OCI-LY3 (cell line): ENCODE measurements at regions not wholly inside any gene's neighbourhood (a gene's known extent, or its start where the extent isn't known, plus 50 kb on each side); places are given as distances from the start of the nearest gene placed in this dataset.

Source experiments
- H2AFZ ChIP-seq: fragments of 200-600, 300-600 bp; shearing (Covaris generic); 2 replicates; pipeline ENCODE4 v1.6.0; 2014; ENCODE audit warnings: antibody characterized with exemption, low read depth, low read length
- H3K27ac ChIP-seq: fragments of 200-600, 300-600 bp; sonication (generic); 2 replicates; pipeline ENCODE4 v1.5.1; 2014; ENCODE audit warnings: mild to moderate bottlenecking, low read length, moderate library complexity, mixed read lengths
- H3K27me3 ChIP-seq: fragments of 200-600, 300-600 bp; sonication (generic); 2 replicates; pipeline ENCODE4 v1.6.1; 2014; ENCODE audit warnings: low read depth, low read length, mixed read lengths
- H3K36me3 ChIP-seq: fragments of 200-600, 300-600 bp; sonication (generic); replicated peaks from 2 replicates; pipeline ENCODE3; 2014; ENCODE audit warnings: low read depth, low read length, mixed read lengths
- H3K4me1 ChIP-seq: fragments of 300-600, 200-600 bp; sonication (generic); 2 replicates; pipeline ENCODE4 v1.6.1; 2014; ENCODE audit warnings: low read length, mixed read lengths
- H3K4me2 ChIP-seq: fragments of 200-600, 300-600 bp; sonication (generic); 2 replicates; pipeline ENCODE4 v1.6.1; 2014; ENCODE audit warnings: low read length, mixed read lengths
- H3K4me3 ChIP-seq: fragments of 300-600, 200-600 bp; sonication (generic); 2 replicates; pipeline ENCODE4 v1.5.1; 2014; ENCODE audit warnings: antibody characterized with exemption, mild to moderate bottlenecking, low read length, moderate library complexity
- H3K79me2 ChIP-seq: fragments of 300-600, 200-600 bp; shearing (Covaris generic); 2 replicates; pipeline ENCODE4 v1.6.1; 2014; ENCODE audit warnings: mild to moderate bottlenecking, low read length, mixed read lengths
- H3K9ac ChIP-seq: fragments of 300-600, 200-600 bp; shearing (Covaris generic); 2 replicates; pipeline ENCODE4 v1.6.0; 2014; ENCODE audit warnings: mild to moderate bottlenecking, low read length, moderate library complexity
- H3K9me3 ChIP-seq: fragments of 200-600, 300-600 bp; shearing (Covaris generic); 2 replicates; pipeline ENCODE4 v1.6.1; 2014; ENCODE audit warnings: low read length, mixed read lengths; ENCODE audit not compliant: insufficient read depth
- H4K20me1 ChIP-seq: fragments of 200-600, 300-600 bp; sonication (generic); 2 replicates; pipeline ENCODE4 v1.6.1; 2016; ENCODE audit warnings: low read length, mixed read lengths; ENCODE audit not compliant: insufficient read depth
- CTCF ChIP-seq: fragments of 200-600, 300-600 bp; sonication (generic); IDR thresholded peaks from 2 replicates; pipeline ENCODE4 v1.5.1; 2014; ENCODE audit warnings: antibody characterized with exemption, low read length, low read depth
- EZH2phosphoT487 ChIP-seq: fragments of 200-600 bp; shearing (Covaris generic); IDR thresholded peaks from 2 replicates; pipeline ENCODE4 v1.6.1; 2018; ENCODE audit warnings: antibody characterized with exemption, mixed run types, low read depth

GRCh38 chr9:68643901-68644809 is 60.9 kb upstream of the PIP5K1B start:
- H3K4me1 ChIP-seq: peaks cover 15% of the 10 kb centered on the region
- H4K20me1 ChIP-seq: no peaks in the 10 kb centered on the region
- no peak for TF ChIP-seq EZH2phosphoT487
- TF ChIP-seq CTCF: no peak
- no peaks in the 10 kb centered on the region for H3K9me3 ChIP-seq
- no peak overlapping the region for H3K27ac ChIP-seq
- peak overlapping the region; percentile 99 for H2AFZ ChIP-seq
- H3K4me3 ChIP-seq: peak overlapping the region; percentile 58
- no peaks in the 10 kb centered on the region for H3K79me2 ChIP-seq
- no peaks in the 10 kb centered on the region for H3K36me3 ChIP-seq
- H3K9ac ChIP-seq: no peak overlapping the region
- H3K4me2 ChIP-seq: peak overlapping the region; percentile 67
- no peaks in the 10 kb centered on the region; the same call in 1 of the 2 replicates for H3K27me3 ChIP-seq

- Histone ChIP-seq H4K20me1 (no peaks in the 10 kb centered on the region), H3K9me3 (no peaks in the 10 kb centered on the region), H3K27ac (no peak overlapping the region), H3K79me2 (no peaks in the 10 kb centered on the region), H2AFZ (no peak overlapping the region), H3K36me3 (no peaks in the 10 kb centered on the region), H3K4me2 (peak overlapping the region; percentile 67; the same call in 1 of the 2 replicates), H3K4me3 (no peak overlapping the region), H3K9ac (no peak overlapping the region), H3K4me1 (peaks cover 15% of the 10 kb centered on the region), H3K27me3 (no peaks in the 10 kb centered on the region; the same call in 1 of the 2 replicates)
- TF ChIP-seq CTCF (no peak), EZH2phosphoT487 (no peak)
Measured at GRCh38 chr9:68644831-68645230, 60.2 kb upstream of the PIP5K1B start.

GRCh38 chr9:68648164-68648563 is 56.9 kb upstream of the PIP5K1B start:
- Histone ChIP-seq H3K36me3 (no peaks in the 10 kb centered on the region), H3K4me2 (no peak overlapping the region), H4K20me1 (no peaks in the 10 kb centered on the region), H3K79me2 (no peaks in the 10 kb centered on the region), H3K27ac (no peak overlapping the region), H3K9ac (no peak overlapping the region), H3K4me1 (peaks cover 18% of the 10 kb centered on the region), H3K9me3 (no peaks in the 10 kb centered on the region), H3K27me3 (no peaks in the 10 kb centered on the region), H2AFZ (no peak overlapping the region), H3K4me3 (no peak overlapping the region)
- no peak for TF ChIP-seq EZH2phosphoT487

GRCh38 chr9:68648971-68649370 is 56.1 kb upstream of the PIP5K1B start:
- Histone ChIP-seq H3K9ac (no peak overlapping the region), H3K4me2 (no peak overlapping the region), H3K4me1 (peaks cover 15% of the 10 kb centered on the region), H3K9me3 (no peaks in the 10 kb centered on the region), H3K27me3 (no peaks in the 10 kb centered on the region), H4K20me1 (no peaks in the 10 kb centered on the region), H3K36me3 (no peaks in the 10 kb centered on the region), H2AFZ (no peak overlapping the region), H3K27ac (no peak overlapping the region), H3K4me3 (no peak overlapping the region), H3K79me2 (no peaks in the 10 kb centered on the region)
- TF ChIP-seq EZH2phosphoT487: no peak
- no peak for TF ChIP-seq CTCF
